B cell (primary cell): ENCODE measurements at regions not wholly inside any gene's neighbourhood (a gene's known extent, or its start where the extent isn't known, plus 50 kb on each side); places are given as distances from the start of the nearest gene placed in this dataset.

ENCODE experiments used
- ATAC-seq: fragments of 200-7000 bp; cut with Tn5 transposase; one replicate; pipeline ENCODE4 v1.10.0; 2021; ENCODE audit warnings: low read depth, mild to moderate bottlenecking, moderate number of reproducible peaks, moderate library complexity
- CTCF ChIA-PET: fragments of 350-600 bp; sonication (Branson Sonifier 250); formaldehyde crosslinking; loops from one replicate; lab custom pipeline; 2021; ENCODE audit warnings: antibody characterized with exemption, inconsistent platforms; lab: Charles Lee
- POLR2A ChIA-PET: fragments of 350-600 bp; sonication (Branson Sonifier 250); formaldehyde crosslinking; loops from one replicate; lab custom pipeline; 2021; ENCODE audit warnings: antibody characterized with exemption; lab: Charles Lee
- DNase-seq: peaks from one replicate; pipeline ENCODE4 v3.0.0; 2013
- H2AFZ ChIP-seq: 2 replicates; pipeline ENCODE4 v1.6.1; 2012; ENCODE audit warnings: mild to moderate bottlenecking, low read depth, low read length; ENCODE audit not compliant: insufficient read depth, poor library complexity, severe bottlenecking
- H3K27ac ChIP-seq, 2 donors: 1 replicate in 1 of 2; 2 replicates in 1 of 2; pipeline ENCODE4 v1.5.1; 2012 to 2013; ENCODE audit warnings: low read length in 2 of 2, mild to moderate bottlenecking in 2 of 2, moderate library complexity in 1 of 2
- H3K27me3 ChIP-seq, 4 experiments: fragments of 200-600 bp in 1 of 4; sonication (generic) in 1 of 4; replicated peaks in 1 of 4; 1 replicate in 2 of 4; 2 replicates in 2 of 4; pipeline versions ENCODE4 v1.6.1 to v1.7.0; 2013 to 2016; ENCODE audit warnings: low read length in 3 of 4, mild to moderate bottlenecking in 2 of 4, mixed read lengths in 1 of 4, moderate library complexity in 1 of 4; ENCODE audit not compliant: insufficient read depth in 4 of 4, control insufficient read depth in 3 of 4; ENCODE audit errors: control extremely low read depth in 1 of 4
- H3K36me3 ChIP-seq, 2 experiments: replicated peaks in 1 of 2; 1 replicate in 1 of 2; 2 replicates in 1 of 2; pipeline versions ENCODE4 v1.6.1 to v1.7.1; 2013; ENCODE audit warnings: low read length in 1 of 2; ENCODE audit not compliant: insufficient read depth in 2 of 2, control insufficient read depth in 1 of 2; ENCODE audit errors: control extremely low read depth in 1 of 2, extremely low read depth in 1 of 2
- H3K4me1 ChIP-seq, 2 donors: fragments of 200-600 bp in 1 of 2; sonication (generic) in 1 of 2; 1 replicate in 1 of 2; 2 replicates in 1 of 2; pipeline versions ENCODE4 v1.5.1 to v1.6.1; 2013 to 2017; ENCODE audit warnings: low read length in 2 of 2; ENCODE audit not compliant: control insufficient read depth in 2 of 2, insufficient read depth in 2 of 2
- H3K4me2 ChIP-seq: replicated peaks from 2 replicates; pipeline ENCODE3; 2012; ENCODE audit warnings: mild to moderate bottlenecking, low read depth, low read length; ENCODE audit not compliant: poor library complexity, severe bottlenecking
- H3K4me3 ChIP-seq, 5 experiments: fragments of 200-600 bp in 1 of 5; sonication (generic) in 1 of 5; 1 replicate in 3 of 5; 2 replicates in 2 of 5; pipeline versions ENCODE4 v1.5.1 to v1.7.0; 2011 to 2016; ENCODE audit warnings: low read length in 4 of 5, mild to moderate bottlenecking in 4 of 5, low read depth in 2 of 5, control low read depth in 1 of 5, moderate library complexity in 1 of 5; ENCODE audit not compliant: insufficient read depth in 1 of 5; ENCODE audit errors: control extremely low read depth in 1 of 5, extremely low read depth in 1 of 5
- H3K79me2 ChIP-seq: fragments of 200-600 bp; sonication (generic); one replicate; pipeline ENCODE4 v1.6.0; 2016; ENCODE audit warnings: low read length; ENCODE audit not compliant: control insufficient read depth, insufficient read depth
- H3K9ac ChIP-seq: fragments of 200-600 bp; sonication (generic); 2 replicates; pipeline ENCODE4 v1.6.1; 2017; ENCODE audit warnings: mild to moderate bottlenecking, low read length, moderate library complexity
- H3K9me3 ChIP-seq, 3 donors: one replicate each; pipeline versions ENCODE4 v1.6.1 to v1.7.1; 2013; ENCODE audit warnings: low read length in 2 of 3; ENCODE audit not compliant: control insufficient read depth in 2 of 3, insufficient read depth in 1 of 3; ENCODE audit errors: control extremely low read depth in 1 of 3
- H4K20me1 ChIP-seq: 2 replicates; pipeline ENCODE4 v1.6.0; 2012; ENCODE audit warnings: mild to moderate bottlenecking, low read length; ENCODE audit not compliant: insufficient read depth, control insufficient read depth, poor library complexity, severe bottlenecking
- H3K27ac Mint-ChIP-seq: one replicate; pipeline ENCODE4 v1.8.0; 2021; ENCODE audit warnings: mixed read lengths
- H3K27me3 Mint-ChIP-seq: one replicate; pipeline ENCODE4 v1.8.0; 2021; ENCODE audit warnings: mixed read lengths
- H3K4me1 Mint-ChIP-seq: one replicate; pipeline ENCODE4 v1.8.0; 2021; ENCODE audit warnings: mixed read lengths
- H3K4me3 Mint-ChIP-seq: one replicate; pipeline ENCODE4 v1.8.0; 2021; ENCODE audit warnings: mixed read lengths
- H3K9me3 Mint-ChIP-seq: one replicate; pipeline ENCODE4 v1.8.0; 2022; ENCODE audit warnings: mixed read lengths; ENCODE audit not compliant: insufficient read depth
- CTCF ChIP-seq: fragments of 200-600 bp; IDR thresholded peaks from one replicate; pipeline ENCODE4 v1.8.0; 2022; ENCODE audit warnings: antibody characterized with exemption, mild to moderate bottlenecking
- EZH2 ChIP-seq: IDR thresholded peaks from 2 replicates; pipeline ENCODE4 v1.6.1; 2012; ENCODE audit warnings: borderline replicate concordance, low read depth, mild to moderate bottlenecking, moderate library complexity, low read length; ENCODE audit not compliant: insufficient read depth, poor library complexity, severe bottlenecking
- WGBS: methylation state at CpG from one replicate; pipeline ENCODE4 v1.1.5; 2013; ENCODE audit warnings: missing lambda C conversion rate; ENCODE audit not compliant: insufficient coverage; 5-methylcytosine and 5-hydroxymethylcytosine counted together
- intact Hi-C: fragments of 100-400 bp; cut with micrococcal nuclease; formaldehyde crosslinking; loops from one replicate; pipeline ENCODE4 v1.10.0; 2022

- Histone ChIP-seq H3K36me3 (no peaks in the 10 kb centered on the region), H3K27ac (no peak overlapping the region), H4K20me1 (no peaks in the 10 kb centered on the region), H3K4me2 (no peak overlapping the region), H3K4me1 (no peaks in the 10 kb centered on the region), H3K9me3 (no peaks in the 10 kb centered on the region), H3K79me2 (no peaks in the 10 kb centered on the region), H3K27me3 (no peaks in the 10 kb centered on the region), H2AFZ (no peak overlapping the region), H3K4me3 (no peak overlapping the region), H3K9ac (no peak overlapping the region)
- no peaks in the 10 kb centered on the region for H3K27me3 Mint-ChIP-seq
- intact Hi-C loops: no loop called here
- no peak overlapping the region for H3K4me3 Mint-ChIP-seq
- ChIA-PET POLR2A (no interaction called here), CTCF (no interaction called here)
- H3K9me3 Mint-ChIP-seq: no peaks in the 10 kb centered on the region
- ATAC-seq: no peak
- H3K27ac Mint-ChIP-seq: no peak overlapping the region
- no peak for TF ChIP-seq EZH2
- TF ChIP-seq CTCF: no peak
- DNase-seq: no peak
- no peaks in the 10 kb centered on the region for H3K4me1 Mint-ChIP-seq
These were observed 271.2 kb upstream of the SMIM31 start for GRCh38 chr4:164482758-164483157.

GRCh38 chr4:164483711-164484110 lies 270.2 kb upstream of the SMIM31 start:
- TF ChIP-seq EZH2: no peak
- TF ChIP-seq CTCF: no peak
- no peak overlapping the region for H3K4me3 ChIP-seq
- no peak overlapping the region for H3K4me3 Mint-ChIP-seq
- H3K27ac Mint-ChIP-seq: no peak overlapping the region
- H3K27ac ChIP-seq: no peak overlapping the region
- no peaks in the 10 kb centered on the region for H4K20me1 ChIP-seq
- no peak overlapping the region for H3K9ac ChIP-seq
- ChIA-PET CTCF (no interaction called here), POLR2A (no interaction called here)
- no CpG with 5 or more reads among the region's 5 CpGs for WGBS
- no peaks in the 10 kb centered on the region for H3K4me1 Mint-ChIP-seq
- H2AFZ ChIP-seq: no peak overlapping the region
- H3K9me3 Mint-ChIP-seq: no peaks in the 10 kb centered on the region
- no peaks in the 10 kb centered on the region for H3K9me3 ChIP-seq
- intact Hi-C loops: no loop called here
- no peaks in the 10 kb centered on the region for H3K79me2 ChIP-seq
- no peaks in the 10 kb centered on the region for H3K4me1 ChIP-seq
- DNase-seq (no peak), ATAC-seq (no peak)
- no peaks in the 10 kb centered on the region for H3K36me3 ChIP-seq
- H3K4me2 ChIP-seq: no peak overlapping the region
- H3K27me3 Mint-ChIP-seq: no peaks in the 10 kb centered on the region
- no peaks in the 10 kb centered on the region for H3K27me3 ChIP-seq
